ENCODE measurements at regions not wholly inside any gene's neighbourhood (a gene's known extent, or its start where the extent isn't known, plus 50 kb on each side); places are given as distances from the start of the nearest gene placed in this dataset.

GRCh38 chr15:36484038-36484778, 95.2 kb upstream of the CDIN1 start:
- DNase-seq (ENCODE audit: low read depth in 3 of 3, low spot score in 2 of 3), result no peak

- DNase-seq (ENCODE audit: low read depth in 3 of 3, low spot score in 2 of 3), result no peak
Measured at GRCh38 chr15:36491912-36492311, 87.5 kb upstream of the CDIN1 start.

DNA sequence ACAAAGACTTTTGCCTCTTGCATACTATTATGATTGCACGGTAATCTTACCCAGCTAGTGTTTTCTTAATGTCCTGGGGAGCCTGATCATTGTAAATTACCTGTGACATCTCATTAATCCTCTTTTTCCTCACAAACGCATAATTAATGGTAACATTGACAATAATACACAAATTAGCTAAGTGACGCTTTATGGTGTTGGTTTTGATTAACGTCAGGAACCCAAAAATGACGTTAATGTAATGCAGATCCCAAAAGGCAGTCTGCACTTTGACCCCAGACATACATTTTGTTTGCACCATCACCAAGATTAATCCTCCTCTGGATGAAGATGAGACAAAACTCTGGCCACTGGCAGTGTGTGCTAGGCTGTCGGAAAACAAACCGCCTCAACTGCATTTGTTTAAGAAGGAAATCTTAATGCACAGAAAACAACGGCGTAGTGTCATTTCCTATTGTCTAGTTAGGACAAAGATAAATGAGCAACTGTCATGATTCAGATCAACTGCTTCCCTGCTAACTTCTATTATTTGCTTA, 83.9 kb upstream of the CDIN1 start:
- DNase-seq (ENCODE audit: low read depth in 3 of 3, low spot score in 2 of 3), result no peak

GRCh38 chr15:36497901-36498300, 81.5 kb upstream of the CDIN1 start:
- no peak for DNase-seq (ENCODE audit: low read depth in 3 of 3, low spot score in 2 of 3)

- no peak for DNase-seq (ENCODE audit: low read depth in 3 of 3, low spot score in 2 of 3)
Measured at GRCh38 chr15:36498401-36498800, 81.0 kb upstream of the CDIN1 start.

- no peak for DNase-seq (ENCODE audit: low read depth in 3 of 3, low spot score in 2 of 3)
Measured at GRCh38 chr15:36498916-36499315, 80.5 kb upstream of the CDIN1 start.

GRCh38 chr15:36499412-36500389, 79.7 kb upstream of the CDIN1 start:
- DNase-seq (ENCODE audit: low read depth in 3 of 3, low spot score in 2 of 3), result no peak

DNA sequence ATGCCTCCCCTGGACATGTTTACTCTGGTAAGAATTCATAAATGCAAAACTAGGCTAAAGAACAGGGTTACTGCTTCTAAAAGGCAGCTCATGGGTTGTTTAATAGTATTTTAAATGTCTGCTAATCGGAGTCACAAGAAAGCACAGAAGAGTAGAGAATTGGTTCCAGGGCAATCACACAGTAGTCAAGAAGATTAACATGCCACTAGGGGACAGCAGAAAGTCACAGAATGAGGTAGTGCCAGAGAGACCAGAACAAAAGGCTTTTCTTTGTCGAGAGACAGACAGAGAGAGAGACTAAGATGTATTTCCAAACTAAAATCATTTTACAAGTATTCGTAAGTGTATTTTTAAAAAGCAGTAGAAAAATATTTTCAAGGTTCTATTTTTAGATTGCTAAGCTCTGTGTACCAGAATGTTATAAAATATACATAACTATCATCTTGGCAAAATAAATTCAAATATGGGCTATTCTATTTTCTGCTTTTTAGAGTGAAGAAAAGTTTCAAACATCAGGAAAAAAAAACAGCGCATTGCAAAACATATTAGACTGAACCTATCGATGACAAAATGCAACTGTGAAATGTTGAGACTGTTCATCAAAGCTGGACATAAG, 78.3 kb upstream of the CDIN1 start:
- no peak for DNase-seq (ENCODE audit: low read depth in 3 of 3, low spot score in 2 of 3)

- no peak for DNase-seq (ENCODE audit: low read depth in 3 of 3, low spot score in 2 of 3)
Measured at GRCh38 chr15:36502509-36502908, 76.9 kb upstream of the CDIN1 start.

DNA sequence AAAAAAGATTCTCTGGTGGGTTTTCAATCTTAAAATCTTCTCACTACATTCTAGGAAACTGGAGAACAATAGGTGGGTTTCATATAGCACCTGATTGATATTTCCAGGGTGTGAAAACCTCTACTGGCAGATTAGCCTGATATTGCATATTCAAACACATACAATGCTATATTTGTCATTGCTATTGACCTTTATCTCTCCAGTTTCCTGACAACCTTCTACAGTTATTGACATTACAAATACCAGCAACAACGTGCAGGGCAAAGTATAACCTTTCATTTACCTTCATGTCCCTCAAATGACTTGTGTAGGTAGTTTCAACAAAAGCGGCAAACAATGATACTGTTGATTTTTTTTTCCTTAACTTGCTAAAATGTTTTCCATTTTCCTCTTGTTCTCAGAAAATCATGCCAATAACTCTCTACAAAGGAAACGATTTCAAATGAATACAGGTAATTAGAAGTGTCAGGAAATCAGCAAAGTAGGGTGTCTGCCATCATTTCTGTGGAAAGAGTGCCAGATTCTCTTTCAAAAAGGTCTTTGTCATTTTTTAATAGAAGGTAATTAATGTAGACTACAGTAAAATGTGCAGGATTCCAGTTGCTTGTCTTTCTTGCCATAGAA, 72.6 kb upstream of the CDIN1 start:
- no peak for DNase-seq (ENCODE audit: low read depth in 3 of 3, low spot score in 2 of 3)

GRCh38 chr15:36507458-36507857, 72.0 kb upstream of the CDIN1 start:
- DNase-seq (ENCODE audit: low read depth in 3 of 3, low spot score in 2 of 3), result no peak

- no peak for DNase-seq (ENCODE audit: low read depth in 3 of 3, low spot score in 2 of 3)
Measured at GRCh38 chr15:36511594-36511993, 67.8 kb upstream of the CDIN1 start.

DNA sequence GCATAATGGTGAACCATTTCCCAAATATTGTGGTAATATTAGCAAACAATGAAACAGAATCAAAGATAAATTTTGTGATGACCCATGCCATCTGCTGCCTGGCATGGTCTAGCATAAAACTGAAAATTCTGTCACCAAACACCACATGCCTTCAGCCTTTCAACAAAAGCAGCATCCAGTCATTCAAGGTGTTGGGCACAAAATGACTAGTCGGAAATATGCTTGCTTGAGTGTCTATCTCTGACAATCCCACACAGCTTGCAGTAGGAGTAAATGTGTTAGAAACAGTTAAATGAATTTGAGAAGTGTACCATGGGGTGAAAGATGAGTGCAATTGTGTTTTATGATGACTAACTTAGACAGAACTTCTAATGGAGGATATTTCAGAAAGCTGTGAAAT, 61.7 kb upstream of the CDIN1 start:
- no peak for DNase-seq (ENCODE audit: low read depth in 3 of 3, low spot score in 2 of 3)

DNA sequence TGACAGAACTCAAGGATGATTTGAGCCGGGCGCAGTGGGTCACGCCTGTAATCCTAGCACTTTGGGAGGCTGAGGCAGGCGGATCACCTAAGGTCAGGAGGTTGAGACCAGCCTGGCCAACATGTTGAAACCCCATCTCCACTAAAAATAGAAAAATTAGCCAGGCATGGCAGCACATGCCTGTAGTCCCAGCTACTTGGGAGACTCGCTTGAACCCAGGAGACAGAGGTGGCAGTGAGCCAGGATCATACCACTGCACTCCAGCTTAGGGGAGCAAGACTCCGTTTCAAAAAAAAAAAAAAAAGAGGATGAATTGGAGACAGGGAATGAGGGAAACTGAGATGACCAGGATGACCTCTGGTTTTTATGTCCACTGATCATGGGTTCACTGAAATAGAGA, 60.4 kb upstream of the CDIN1 start:
- no peak for DNase-seq (ENCODE audit: low read depth in 3 of 3, low spot score in 2 of 3)

DNA sequence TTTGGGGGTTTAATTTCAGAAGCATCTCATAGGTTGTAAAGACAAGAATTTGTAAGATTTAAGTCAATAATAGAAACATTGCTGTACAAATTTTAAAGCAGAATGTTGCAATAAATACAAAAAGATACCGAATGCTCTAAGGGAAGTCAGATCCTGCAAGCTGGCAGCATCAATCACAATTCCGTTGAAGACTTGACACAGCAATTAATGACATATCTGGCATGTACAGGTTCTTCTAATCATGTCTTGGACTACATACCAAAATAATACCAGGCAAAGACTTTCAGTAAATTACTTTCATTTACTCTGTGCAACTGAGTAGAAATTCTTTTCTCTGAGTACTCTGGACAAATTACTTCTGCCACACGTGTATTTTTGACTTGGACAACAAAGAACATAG, 54.0 kb upstream of the CDIN1 start:
- DNase-seq (ENCODE audit: low read depth in 3 of 3, low spot score in 2 of 3), result no peak

DNA sequence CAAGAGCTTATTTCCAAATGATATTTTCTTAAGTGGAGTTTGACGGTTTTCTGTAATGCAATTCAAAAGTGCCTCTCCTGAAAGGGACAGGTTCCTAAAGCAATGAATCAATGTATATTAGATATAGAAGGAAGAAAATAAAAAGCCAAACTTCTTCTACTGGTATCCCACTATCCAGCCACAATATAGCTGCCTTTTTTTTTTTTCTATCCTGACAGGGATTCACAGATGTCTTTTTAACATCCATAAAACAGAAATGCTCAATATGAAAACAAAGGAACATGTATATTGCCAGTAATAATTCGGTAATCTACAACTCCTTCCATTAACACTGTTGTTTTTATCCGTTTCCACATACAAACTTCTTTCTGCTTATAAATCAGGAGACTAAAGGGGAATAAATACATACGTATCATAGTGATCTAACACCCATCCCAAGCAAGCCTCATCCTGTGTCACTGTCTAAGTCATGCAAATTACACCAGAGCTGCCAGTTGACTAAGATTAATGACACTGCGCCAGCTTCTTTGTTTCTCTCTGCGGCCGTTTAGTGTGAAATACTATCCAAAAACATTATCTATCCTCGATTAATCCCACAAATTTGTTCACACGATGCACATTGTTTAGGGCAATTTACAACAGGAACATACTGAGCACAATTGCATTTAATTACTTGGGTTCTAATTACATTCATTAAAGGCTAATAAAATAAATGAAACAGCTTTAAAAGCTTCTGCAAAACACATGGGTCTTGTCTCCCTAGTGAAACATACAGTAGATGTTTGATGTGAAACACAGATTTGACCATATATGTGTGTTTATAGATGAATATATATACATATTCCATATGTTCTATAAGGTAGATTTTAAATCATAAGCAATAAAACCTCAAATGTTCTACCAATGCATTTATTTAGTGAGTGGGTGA, 51.9 kb upstream of the CDIN1 start:
- peak in 2 of 3 donors; percentile 47 to 51 for DNase-seq (ENCODE audit: low read depth in 3 of 3, low spot score in 2 of 3)

DNA sequence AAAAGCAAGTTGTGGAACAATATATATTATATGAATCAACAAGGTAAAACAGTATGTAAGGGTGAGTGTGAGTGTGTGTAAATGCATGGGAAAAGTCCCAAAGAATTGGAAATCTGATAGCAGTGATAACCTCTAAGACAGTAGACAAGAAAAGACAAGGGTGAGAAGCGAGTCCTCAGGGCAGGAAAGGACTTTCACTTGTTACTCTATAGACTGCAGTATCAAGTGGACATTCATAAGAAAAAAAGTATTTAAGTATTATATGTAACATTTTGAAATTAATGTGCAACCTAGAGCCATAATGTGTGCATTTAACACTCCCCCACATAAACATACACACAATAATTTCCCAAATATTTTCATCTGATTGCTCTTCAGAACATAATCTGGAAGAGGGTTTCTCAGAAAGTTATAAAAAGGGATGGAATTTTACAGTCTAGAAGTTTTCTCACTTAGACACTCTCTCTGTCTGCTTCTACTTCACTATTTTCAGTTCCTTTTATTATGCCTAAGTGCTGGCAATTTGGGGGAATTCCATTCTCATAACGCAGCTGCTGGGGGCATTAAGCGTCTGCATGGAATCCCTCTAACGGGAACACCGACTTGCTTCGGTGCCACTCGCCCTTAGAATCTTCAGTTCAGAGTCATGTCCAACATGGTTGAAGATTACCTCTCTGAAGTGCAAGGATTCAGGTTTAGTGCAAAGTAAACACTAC, 50.0 kb upstream of the CDIN1 start:
- no peak for DNase-seq (ENCODE audit: low read depth in 3 of 3, low spot score in 2 of 3)
